H1 (cell line): ENCODE measurements at regions not wholly inside any gene's neighbourhood (a gene's known extent, or its start where the extent isn't known, plus 50 kb on each side); places are given as distances from the start of the nearest gene placed in this dataset.

Experiments
- BCL11A ChIP-seq, 2 experiments: IDR thresholded peaks; one replicate each; pipeline ENCODE4 v1.6.1; 2011; ENCODE audit warnings: low read depth in 2 of 2, low read length in 2 of 2, mild to moderate bottlenecking in 2 of 2
- CTCF ChIP-seq, 3 experiments: IDR thresholded peaks; 1 replicate in 2 of 3; 2 replicates in 1 of 3; pipeline versions ENCODE4 v1.5.1 to v1.6.1; 2011; ENCODE audit warnings: low read length in 3 of 3, mild to moderate bottlenecking in 3 of 3, inconsistent platforms in 2 of 3, low read depth in 1 of 3, moderate library complexity in 1 of 3; ENCODE audit not compliant: insufficient read depth in 1 of 3; ENCODE audit errors: control extremely low read depth in 1 of 3
- E2F6 ChIP-seq: IDR thresholded peaks from 2 replicates; pipeline ENCODE4 v1.6.1; 2012; ENCODE audit warnings: inconsistent platforms
- EP300 ChIP-seq, 2 experiments: IDR thresholded peaks; 1 replicate in 1 of 2; 2 replicates in 1 of 2; pipeline ENCODE4 v1.6.1; 2011 to 2012; ENCODE audit warnings: low read depth in 2 of 2, low read length in 2 of 2, mild to moderate bottlenecking in 2 of 2, borderline replicate concordance in 1 of 2, inconsistent platforms in 1 of 2, moderate library complexity in 1 of 2
- GABPA ChIP-seq: IDR thresholded peaks from 2 replicates; pipeline ENCODE4 v1.6.1; 2011; ENCODE audit warnings: mild to moderate bottlenecking, low read length, moderate library complexity, borderline replicate concordance; ENCODE audit not compliant: insufficient read depth
- RXRA ChIP-seq: IDR thresholded peaks from 2 replicates; pipeline ENCODE4 v1.6.1; 2011; ENCODE audit warnings: low read depth, mild to moderate bottlenecking, low read length, moderate library complexity; ENCODE audit not compliant: insufficient read depth
- SIRT6 ChIP-seq: IDR thresholded peaks from one replicate; pipeline ENCODE4 v1.7.1; 2012; ENCODE audit warnings: low read length, inconsistent platforms
- SP1 ChIP-seq: IDR thresholded peaks from 2 replicates; pipeline ENCODE4 v1.6.1; 2011; ENCODE audit warnings: low read depth, low read length
- TF ChIP-seq, protein P1 (sequence below): IDR thresholded peaks from 2 replicates; pipeline ENCODE4 v1.6.1; 2011; ENCODE audit warnings: low read depth, mild to moderate bottlenecking, low read length; ENCODE audit not compliant: insufficient read depth

DNA sequence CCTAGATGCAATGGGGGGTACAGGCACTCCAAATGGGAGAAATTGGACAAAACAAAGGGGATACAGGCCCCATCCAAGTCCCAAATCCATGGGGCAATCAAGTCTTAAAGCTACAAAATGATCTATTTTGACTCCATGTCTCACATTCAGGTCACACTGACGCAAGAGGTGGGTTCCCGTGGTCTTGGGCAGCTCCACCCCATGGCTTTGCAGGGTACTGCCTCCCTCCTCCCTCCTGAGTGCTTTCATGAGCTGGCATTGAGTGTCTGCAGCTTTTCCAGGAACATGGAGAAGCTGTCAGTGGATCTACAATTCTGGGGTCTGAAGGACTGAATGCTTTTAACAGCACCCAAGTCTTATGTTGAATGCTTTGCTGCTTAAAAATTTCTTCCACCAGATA lies 274.5 kb upstream of the LRIG3 start:
- TF ChIP-seq GABPA (no peak), CTCF (IDR thresholded peaks at IDR 0.05; ENCODE audit: control extremely low read depth in 1 of 3, insufficient read depth in 1 of 3, low read depth in 1 of 3, low read length in 3 of 3) (peak; percentile 37 to 70 (median 68)), SIRT6 (no peak), E2F6 (no peak), EP300 (IDR thresholded peaks at IDR 0.05; ENCODE audit: borderline replicate concordance in 1 of 2, low read depth in 2 of 2, low read length in 2 of 2) (no peak), SP1 (no peak), RXRA (no peak), BCL11A (IDR thresholded peaks at IDR 0.05; ENCODE audit: low read depth in 2 of 2, low read length in 2 of 2) (no peak)
- TF ChIP-seq, protein P1, sequence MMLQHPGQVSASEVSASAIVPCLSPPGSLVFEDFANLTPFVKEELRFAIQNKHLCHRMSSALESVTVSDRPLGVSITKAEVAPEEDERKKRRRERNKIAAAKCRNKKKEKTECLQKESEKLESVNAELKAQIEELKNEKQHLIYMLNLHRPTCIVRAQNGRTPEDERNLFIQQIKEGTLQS = no peak
